ENCODE measurements at regions not wholly inside any gene's neighbourhood (a gene's known extent, or its start where the extent isn't known, plus 50 kb on each side); places are given as distances from the start of the nearest gene placed in this dataset.
"Not testable (repeated sequence)": the region's sequence is repeated elsewhere in the genome, so short reads cannot be mapped to it uniquely, and the experiment has no call there.

GRCh38 chr13:81382246-81382645, 1041.3 kb upstream of the SPRY2 start:
- Histone ChIP-seq H3K27me3 (ENCODE audit: control insufficient read depth in 1 of 2, insufficient read depth in 2 of 2, low read length in 2 of 2) (no peaks in the 10 kb centered on the region), H3K9ac (ENCODE audit: low read length in 2 of 2) (no peak overlapping the region)

GRCh38 chr13:81381560-81381959, 1040.6 kb upstream of the SPRY2 start:
- no peaks in the 10 kb centered on the region for H3K4me1 ChIP-seq (ENCODE audit: control insufficient read depth, insufficient read depth, low read length)
- H3K27ac ChIP-seq (ENCODE audit: low read length), result no peak overlapping the region
- H3K4me3 ChIP-seq (ENCODE audit: low read length in 2 of 2), result no peak overlapping the region
- no peaks in the 10 kb centered on the region for H3K9me3 ChIP-seq (ENCODE audit: control insufficient read depth in 2 of 2, low read length in 2 of 2)
- H3K9ac ChIP-seq (ENCODE audit: low read length in 2 of 2), result no peak overlapping the region
- H3K27me3 ChIP-seq (ENCODE audit: control insufficient read depth in 1 of 2, insufficient read depth in 2 of 2, low read length in 2 of 2), result no peaks in the 10 kb centered on the region
- H3K36me3 ChIP-seq (ENCODE audit: control insufficient read depth in 2 of 2, insufficient read depth in 2 of 2, low read length in 2 of 2), result no peaks in the 10 kb centered on the region

More at GRCh38 chr13:81382246-81382645, 1041.3 kb upstream of the SPRY2 start:
- no peak overlapping the region for H3K27ac ChIP-seq (ENCODE audit: low read length)
- H3K36me3 ChIP-seq (ENCODE audit: control insufficient read depth in 2 of 2, insufficient read depth in 2 of 2, low read length in 2 of 2), result no peaks in the 10 kb centered on the region
- H3K4me1 ChIP-seq (ENCODE audit: control insufficient read depth, insufficient read depth, low read length), result no peaks in the 10 kb centered on the region
- no peaks in the 10 kb centered on the region for H3K9me3 ChIP-seq (ENCODE audit: control insufficient read depth in 2 of 2, low read length in 2 of 2)
- H3K4me3 ChIP-seq (ENCODE audit: low read length in 2 of 2), result no peak overlapping the region

GRCh38 chr13:81379183-81379582, 1038.3 kb upstream of the SPRY2 start:
- Histone ChIP-seq H3K4me1 (ENCODE audit: control insufficient read depth, insufficient read depth, low read length) (no peaks in the 10 kb centered on the region), H3K9ac (ENCODE audit: low read length in 2 of 2) (no peak overlapping the region), H3K36me3 (ENCODE audit: control insufficient read depth in 2 of 2, insufficient read depth in 2 of 2, low read length in 2 of 2) (no peaks in the 10 kb centered on the region), H3K27me3 (ENCODE audit: control insufficient read depth in 1 of 2, insufficient read depth in 2 of 2, low read length in 2 of 2) (no peaks in the 10 kb centered on the region), H3K27ac (ENCODE audit: low read length) (no peak overlapping the region), H3K4me3 (ENCODE audit: low read length in 2 of 2) (no peak overlapping the region), H3K9me3 (ENCODE audit: control insufficient read depth in 2 of 2, low read length in 2 of 2) (no peaks in the 10 kb centered on the region)

- Histone ChIP-seq H3K27ac (ENCODE audit: low read length) (no peak overlapping the region), H3K4me3 (ENCODE audit: low read length in 2 of 2) (no peak overlapping the region), H3K27me3 (ENCODE audit: control insufficient read depth in 1 of 2, insufficient read depth in 2 of 2, low read length in 2 of 2) (no peaks in the 10 kb centered on the region), H3K36me3 (ENCODE audit: control insufficient read depth in 2 of 2, insufficient read depth in 2 of 2, low read length in 2 of 2) (no peaks in the 10 kb centered on the region), H3K9ac (ENCODE audit: low read length in 2 of 2) (no peak overlapping the region), H3K4me1 (ENCODE audit: control insufficient read depth, insufficient read depth, low read length) (no peaks in the 10 kb centered on the region), H3K9me3 (ENCODE audit: control insufficient read depth in 2 of 2, low read length in 2 of 2) (no peaks in the 10 kb centered on the region)
These were observed 1037.0 kb upstream of the SPRY2 start for GRCh38 chr13:81377921-81378320.

- Histone ChIP-seq H3K36me3 (ENCODE audit: control insufficient read depth in 2 of 2, insufficient read depth in 2 of 2, low read length in 2 of 2) (no peaks in the 10 kb centered on the region), H3K9me3 (ENCODE audit: control insufficient read depth in 2 of 2, low read length in 2 of 2) (no peaks in the 10 kb centered on the region), H3K27ac (ENCODE audit: low read length) (no peak overlapping the region), H3K4me3 (ENCODE audit: low read length in 2 of 2) (no peak overlapping the region), H3K27me3 (ENCODE audit: control insufficient read depth in 1 of 2, insufficient read depth in 2 of 2, low read length in 2 of 2) (no peaks in the 10 kb centered on the region), H3K4me1 (ENCODE audit: control insufficient read depth, insufficient read depth, low read length) (no peaks in the 10 kb centered on the region), H3K9ac (ENCODE audit: low read length in 2 of 2) (no peak overlapping the region)
These were observed 1034.8 kb upstream of the SPRY2 start for GRCh38 chr13:81375709-81376108.

- H3K4me1 ChIP-seq (ENCODE audit: control insufficient read depth, insufficient read depth, low read length); H3K9me3 ChIP-seq (ENCODE audit: control insufficient read depth in 2 of 2, low read length in 2 of 2); H3K4me3 ChIP-seq (ENCODE audit: low read length in 2 of 2); H3K36me3 ChIP-seq (ENCODE audit: control insufficient read depth in 2 of 2, insufficient read depth in 2 of 2, low read length in 2 of 2); H3K27me3 ChIP-seq (ENCODE audit: control insufficient read depth in 1 of 2, insufficient read depth in 2 of 2, low read length in 2 of 2); H3K9ac ChIP-seq (ENCODE audit: low read length in 2 of 2); H3K27ac ChIP-seq (ENCODE audit: low read length): not testable (repeated sequence)
These were observed 1021.8 kb upstream of the SPRY2 start for GRCh38 chr13:81362711-81363110.

- no peaks in the 10 kb centered on the region for H3K36me3 ChIP-seq (ENCODE audit: control insufficient read depth in 2 of 2, insufficient read depth in 2 of 2, low read length in 2 of 2)
- no peaks in the 10 kb centered on the region for H3K9me3 ChIP-seq (ENCODE audit: control insufficient read depth in 2 of 2, low read length in 2 of 2)
These were observed 1009.1 kb upstream of the SPRY2 start for GRCh38 chr13:81350056-81350455.

GRCh38 chr13:81340118-81341069, 999.5 kb upstream of the SPRY2 start:
- H3K9ac ChIP-seq (ENCODE audit: low read length in 2 of 2); H3K9me3 ChIP-seq (ENCODE audit: control insufficient read depth in 2 of 2, low read length in 2 of 2); H3K27me3 ChIP-seq (ENCODE audit: control insufficient read depth in 1 of 2, insufficient read depth in 2 of 2, low read length in 2 of 2); H3K27ac ChIP-seq (ENCODE audit: low read length); H3K36me3 ChIP-seq (ENCODE audit: control insufficient read depth in 2 of 2, insufficient read depth in 2 of 2, low read length in 2 of 2); H3K4me3 ChIP-seq (ENCODE audit: low read length in 2 of 2); H3K4me1 ChIP-seq (ENCODE audit: control insufficient read depth, insufficient read depth, low read length): not testable (repeated sequence)

More at GRCh38 chr13:81350056-81350455, 1009.1 kb upstream of the SPRY2 start:
- Histone ChIP-seq H3K4me1 (ENCODE audit: control insufficient read depth, insufficient read depth, low read length) (no peaks in the 10 kb centered on the region), H3K9ac (ENCODE audit: low read length in 2 of 2) (no peak overlapping the region), H3K27me3 (ENCODE audit: control insufficient read depth in 1 of 2, insufficient read depth in 2 of 2, low read length in 2 of 2) (no peaks in the 10 kb centered on the region), H3K27ac (ENCODE audit: low read length) (no peak overlapping the region), H3K4me3 (ENCODE audit: low read length in 2 of 2) (no peak overlapping the region)

- not testable (repeated sequence) for H3K27me3 ChIP-seq (ENCODE audit: control insufficient read depth in 1 of 2, insufficient read depth in 2 of 2, low read length in 2 of 2); H3K27ac ChIP-seq (ENCODE audit: low read length); H3K36me3 ChIP-seq (ENCODE audit: control insufficient read depth in 2 of 2, insufficient read depth in 2 of 2, low read length in 2 of 2); H3K4me3 ChIP-seq (ENCODE audit: low read length in 2 of 2); H3K9ac ChIP-seq (ENCODE audit: low read length in 2 of 2); H3K4me1 ChIP-seq (ENCODE audit: control insufficient read depth, insufficient read depth, low read length); H3K9me3 ChIP-seq (ENCODE audit: control insufficient read depth in 2 of 2, low read length in 2 of 2)
These were observed 998.7 kb upstream of the SPRY2 start for GRCh38 chr13:81339666-81340065.

GRCh38 chr13:81334481-81334880, 993.6 kb upstream of the SPRY2 start:
- H3K9ac ChIP-seq (ENCODE audit: low read length in 2 of 2), result no peak overlapping the region
- no peak overlapping the region for H3K27ac ChIP-seq (ENCODE audit: low read length)
- H3K9me3 ChIP-seq (ENCODE audit: control insufficient read depth in 2 of 2, low read length in 2 of 2), result no peaks in the 10 kb centered on the region
- H3K36me3 ChIP-seq (ENCODE audit: control insufficient read depth in 2 of 2, insufficient read depth in 2 of 2, low read length in 2 of 2), result no peaks in the 10 kb centered on the region
- H3K4me3 ChIP-seq (ENCODE audit: low read length in 2 of 2), result no peak overlapping the region
- H3K4me1 ChIP-seq (ENCODE audit: control insufficient read depth, insufficient read depth, low read length), result no peaks in the 10 kb centered on the region
- no peaks in the 10 kb centered on the region for H3K27me3 ChIP-seq (ENCODE audit: control insufficient read depth in 1 of 2, insufficient read depth in 2 of 2, low read length in 2 of 2)

- Histone ChIP-seq H3K27me3 (ENCODE audit: control insufficient read depth in 1 of 2, insufficient read depth in 2 of 2, low read length in 2 of 2) (no peaks in the 10 kb centered on the region), H3K4me3 (ENCODE audit: low read length in 2 of 2) (no peak overlapping the region), H3K9ac (ENCODE audit: low read length in 2 of 2) (no peak overlapping the region), H3K36me3 (ENCODE audit: control insufficient read depth in 2 of 2, insufficient read depth in 2 of 2, low read length in 2 of 2) (no peaks in the 10 kb centered on the region), H3K9me3 (ENCODE audit: control insufficient read depth in 2 of 2, low read length in 2 of 2) (no peaks in the 10 kb centered on the region), H3K4me1 (ENCODE audit: control insufficient read depth, insufficient read depth, low read length) (no peaks in the 10 kb centered on the region), H3K27ac (ENCODE audit: low read length) (no peak overlapping the region)
These were observed 986.0 kb upstream of the SPRY2 start for GRCh38 chr13:81326913-81327312.

All from stomach smooth muscle (tissue), 2 donors.